Prostate gland (tissue), 2 donors: ENCODE measurements at regions not wholly inside any gene's neighbourhood (a gene's known extent, or its start where the extent isn't known, plus 50 kb on each side); places are given as distances from the start of the nearest gene placed in this dataset.

ENCODE experiments used
- DNase-seq: peaks from one replicate; pipeline ENCODE4 v3.0.0-alpha.2; 2019; ENCODE audit warnings: low spot score
- H3K27ac ChIP-seq, 2 donors: fragments of 200-600 bp; sonication (generic); 2 replicates each; pipeline ENCODE4 v1.5.1; 2017 to 2019
- H3K27me3 ChIP-seq: fragments of 200-600 bp; sonication (generic); replicated peaks from 2 replicates; pipeline ENCODE4 v1.5.1; 2019; ENCODE audit not compliant: insufficient read depth
- H3K36me3 ChIP-seq, 2 donors: fragments of 200-600 bp; sonication (generic); 1 replicate in 1 of 2; 2 replicates in 1 of 2; pipeline versions ENCODE4 v1.5.1 to v1.8.1; 2017 to 2019
- H3K4me1 ChIP-seq: fragments of 200-600 bp; sonication (generic); replicated peaks from 2 replicates; pipeline ENCODE4 v1.5.1; 2019
- H3K4me3 ChIP-seq, 2 donors: fragments of 200-600 bp; sonication (generic); 2 replicates each; pipeline ENCODE4 v1.5.1; 2017 to 2019
- H3K9me3 ChIP-seq: fragments of 200-600 bp; sonication (generic); 2 replicates; pipeline ENCODE4 v1.5.1; 2017
- CTCF ChIP-seq, 4 experiments: fragments of 200-600 bp in 2 of 4; fragments of 450-650 bp in 2 of 4; sonication (generic) in 2 of 4; IDR thresholded peaks; 1 replicate in 3 of 4; 2 replicates in 1 of 4; pipeline ENCODE4 v1.5.1; 2016 to 2019; ENCODE audit warnings: antibody characterized with exemption in 4 of 4, mild to moderate bottlenecking in 2 of 4, moderate library complexity in 2 of 4
- POLR2A ChIP-seq: fragments of 450-650 bp; IDR thresholded peaks from one replicate; pipeline ENCODE4 v1.6.1; 2016; ENCODE audit warnings: antibody characterized with exemption, mild to moderate bottlenecking
- POLR2AphosphoS5 ChIP-seq: sonication (generic); formaldehyde crosslinking; IDR thresholded peaks from one replicate; pipeline ENCODE4 v1.6.1; 2017; ENCODE audit warnings: antibody characterized with exemption
- WGBS: methylation state at CpG from one replicate; pipeline ENCODE4 v1.1.5; 2018; 5-methylcytosine and 5-hydroxymethylcytosine counted together
- intact Hi-C: fragments of 100-400 bp; cut with DNase I; formaldehyde crosslinking; loops from one replicate; pipeline ENCODE4 v1.14.2; 2022

GRCh38 chr1:22362626-22363402 lies 88.8 kb upstream of the ZBTB40 start:
- 81% methylated on average over 6 of the region's 6 CpGs for WGBS
- no peak overlapping the region for H3K27ac ChIP-seq
- no peaks in the 10 kb centered on the region for H3K9me3 ChIP-seq
- H3K4me1 ChIP-seq = no peaks in the 10 kb centered on the region
- H3K27me3 ChIP-seq = no peaks in the 10 kb centered on the region
- no peak for DNase-seq
- H3K4me3 ChIP-seq = no peak overlapping the region
- intact Hi-C loops = no loop called here
- TF ChIP-seq POLR2A (no peak), CTCF (IDR thresholded peaks at IDR 0.05) (no peak), POLR2AphosphoS5 (no peak)
- no peaks in the 10 kb centered on the region for H3K36me3 ChIP-seq

- intact Hi-C loops = no loop called here
- H3K4me3 ChIP-seq = no peak overlapping the region
- no peak overlapping the region for H3K27ac ChIP-seq
- no peaks in the 10 kb centered on the region for H3K9me3 ChIP-seq
- H3K36me3 ChIP-seq = no peaks in the 10 kb centered on the region
- no peaks in the 10 kb centered on the region for H3K27me3 ChIP-seq
- no peaks in the 10 kb centered on the region for H3K4me1 ChIP-seq
- WGBS = 82% methylated on average over 13 of the region's 13 CpGs
- no peak for DNase-seq
- TF ChIP-seq POLR2A (no peak), CTCF (IDR thresholded peaks at IDR 0.05) (no peak), POLR2AphosphoS5 (no peak)
These were observed 88.0 kb upstream of the ZBTB40 start for GRCh38 chr1:22363403-22364325.

GRCh38 chr1:22364326-22364650 lies 87.4 kb upstream of the ZBTB40 start:
- Histone ChIP-seq H3K27me3 (no peaks in the 10 kb centered on the region), H3K36me3 (no peaks in the 10 kb centered on the region), H3K4me3 (no peak overlapping the region), H3K9me3 (no peaks in the 10 kb centered on the region), H3K4me1 (no peaks in the 10 kb centered on the region), H3K27ac (no peak overlapping the region)
- TF ChIP-seq POLR2A = no peak
- TF ChIP-seq POLR2AphosphoS5 = no peak
- no peak for TF ChIP-seq CTCF (IDR thresholded peaks at IDR 0.05)
- no peak for DNase-seq
- WGBS = 87% methylated on average over 5 of the region's 5 CpGs
- intact Hi-C loops = no loop called here

- Histone ChIP-seq H3K4me3 (no peak overlapping the region), H3K27ac (no peak overlapping the region), H3K36me3 (no peaks in the 10 kb centered on the region), H3K27me3 (no peaks in the 10 kb centered on the region), H3K9me3 (no peaks in the 10 kb centered on the region), H3K4me1 (no peaks in the 10 kb centered on the region)
- TF ChIP-seq POLR2A = no peak
- TF ChIP-seq POLR2AphosphoS5 = no peak
- no peak for TF ChIP-seq CTCF (IDR thresholded peaks at IDR 0.05)
- WGBS = 91% methylated on average over 5 of the region's 5 CpGs
- no peak for DNase-seq
- intact Hi-C loops = no loop called here
These were observed 86.9 kb upstream of the ZBTB40 start for GRCh38 chr1:22364764-22365163.
